Left renal cortex interstitium (tissue), 4 donors: ENCODE measurements at regions not wholly inside any gene's neighbourhood (a gene's known extent, or its start where the extent isn't known, plus 50 kb on each side); places are given as distances from the start of the nearest gene placed in this dataset.

Experiments
- DNase-seq, 4 donors: peaks; one replicate each; pipeline ENCODE4 v3.0.0-alpha.2; 2013; ENCODE audit warnings: low read depth in 4 of 4, low spot score in 2 of 4, missing footprints in 1 of 4

GRCh38 chr18:34159691-34160185, 65.0 kb downstream of the NOL4 start:
- no peak for DNase-seq

- peak; percentile 17 to 56 (median 32) for DNase-seq
Measured at GRCh38 chr18:34158881-34159690, 65.6 kb downstream of the NOL4 start.

DNA sequence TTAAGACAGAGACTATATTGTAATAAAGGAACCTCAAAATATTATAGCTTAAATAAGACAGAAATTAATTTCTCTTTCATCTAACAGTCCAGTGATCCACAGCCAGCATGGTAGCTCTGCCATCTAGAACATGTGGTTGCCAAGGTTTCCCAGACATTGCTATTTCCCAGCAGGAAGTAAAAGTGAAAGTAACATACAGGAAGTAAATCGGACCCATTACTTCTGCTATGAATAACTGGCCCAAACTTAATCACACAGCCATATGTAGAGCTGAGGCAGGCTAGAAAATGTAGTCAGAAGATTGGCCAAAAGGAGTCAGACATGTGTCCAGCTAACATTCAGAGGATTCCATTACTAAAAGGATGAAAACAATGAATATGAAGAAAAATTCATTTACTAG, 71.0 kb downstream of the NOL4 start:
- no peak for DNase-seq

GRCh38 chr18:34131006-34131405, 93.7 kb downstream of the NOL4 start:
- DNase-seq: no peak

DNA sequence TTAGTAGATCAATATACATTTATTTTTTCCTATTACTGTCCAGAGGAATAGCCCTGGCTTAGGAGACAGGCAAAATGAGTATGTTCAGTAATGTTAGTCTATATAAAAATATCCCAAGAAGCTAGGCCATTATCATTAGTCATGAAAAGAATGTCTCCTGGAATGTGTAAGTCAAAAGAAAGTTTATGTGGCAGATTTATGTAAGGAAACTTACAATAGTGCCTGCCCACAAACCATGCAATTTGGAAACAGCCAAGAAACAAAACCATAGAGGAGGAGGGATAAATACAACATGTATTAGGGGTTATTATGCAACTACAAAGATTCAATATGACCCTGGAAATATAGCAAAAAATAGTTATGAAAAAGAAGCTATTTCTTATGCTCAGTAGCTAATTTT, 96.3 kb downstream of the NOL4 start:
- no peak for DNase-seq

GRCh38 chr18:34126121-34126520, 98.6 kb downstream of the NOL4 start:
- no peak for DNase-seq

- DNase-seq: peak in 1 of 4 donors; percentile 28
Measured at GRCh38 chr18:34122724-34123334, 101.9 kb downstream of the NOL4 start.

- peak in 1 of 4 donors; percentile 24 for DNase-seq
Measured at GRCh38 chr18:34121200-34121721, 103.5 kb downstream of the NOL4 start.

DNA sequence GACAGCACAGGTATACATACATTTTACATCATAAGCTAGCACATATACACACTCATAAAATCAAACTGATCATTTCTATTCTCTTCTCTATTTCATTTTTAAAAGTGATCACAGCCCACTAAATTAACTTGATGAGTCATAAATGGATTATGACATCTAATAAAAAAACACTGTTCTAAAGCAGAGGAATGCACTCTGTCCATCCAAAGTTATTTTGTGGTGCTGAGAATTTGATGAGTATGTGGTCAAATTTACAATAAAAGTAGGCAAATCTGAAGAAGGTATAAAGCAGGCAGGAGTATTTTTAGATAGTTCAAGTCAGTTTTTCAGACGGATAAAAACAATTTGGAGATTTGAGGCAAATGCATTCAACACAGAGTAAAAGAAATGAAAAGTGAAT, 104.4 kb downstream of the NOL4 start:
- no peak for DNase-seq

- DNase-seq: no peak
Measured at GRCh38 chr18:34117319-34117718, 107.4 kb downstream of the NOL4 start.

DNA sequence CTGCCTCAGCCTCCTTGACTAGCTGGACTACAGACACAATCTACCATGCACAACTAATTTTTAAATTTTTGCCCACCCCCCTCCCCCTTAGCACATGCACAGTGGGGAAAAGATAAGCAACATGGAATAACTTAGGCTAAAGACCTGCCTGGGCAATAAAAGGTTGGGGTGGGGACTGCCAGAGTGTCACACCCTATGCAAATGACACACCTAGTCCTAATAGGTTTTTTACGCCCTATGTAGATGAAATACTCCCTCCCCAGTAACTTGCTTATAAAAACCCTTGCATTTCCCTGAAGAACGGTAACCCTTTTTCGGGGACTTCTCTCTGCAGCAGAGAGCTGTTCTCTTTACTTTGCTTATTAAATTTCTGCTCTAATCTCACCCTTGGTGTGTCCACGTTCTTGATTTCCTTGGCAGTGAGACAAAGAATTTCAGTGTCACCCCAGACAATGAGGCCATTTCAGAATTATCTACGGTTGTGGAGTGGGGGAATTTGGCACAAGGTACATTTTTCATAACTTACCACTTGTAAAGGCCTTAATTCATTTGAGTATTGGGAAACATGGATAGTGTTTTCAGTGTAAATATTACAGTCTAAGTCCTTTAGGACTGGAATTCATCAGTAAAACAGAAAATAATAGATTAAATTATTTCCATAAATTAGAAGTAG, 109.2 kb downstream of the NOL4 start:
- no peak for DNase-seq

- DNase-seq: no peak
Measured at GRCh38 chr18:34114996-34115395, 109.7 kb downstream of the NOL4 start.

DNA sequence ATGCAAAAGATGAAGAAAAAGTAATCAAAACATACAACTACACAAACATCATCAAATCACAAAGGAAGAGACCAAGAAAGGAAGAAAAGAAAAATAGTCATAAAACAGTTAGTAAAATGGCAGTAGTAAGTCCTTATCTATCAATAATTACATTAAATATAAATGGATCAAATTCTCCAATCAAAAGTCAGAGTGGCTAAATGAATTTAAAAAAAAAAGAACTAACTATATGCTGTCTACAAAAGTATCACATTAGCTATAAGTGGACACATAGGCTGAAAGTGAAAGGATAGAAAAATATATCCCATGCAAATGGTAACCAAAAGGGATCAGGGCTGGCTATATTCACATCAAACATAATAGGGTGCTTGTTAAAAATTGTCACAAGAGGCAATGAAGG, 116.5 kb downstream of the NOL4 start:
- no peak for DNase-seq

GRCh38 chr18:34098109-34098508, 126.6 kb downstream of the NOL4 start:
- DNase-seq: no peak

DNA sequence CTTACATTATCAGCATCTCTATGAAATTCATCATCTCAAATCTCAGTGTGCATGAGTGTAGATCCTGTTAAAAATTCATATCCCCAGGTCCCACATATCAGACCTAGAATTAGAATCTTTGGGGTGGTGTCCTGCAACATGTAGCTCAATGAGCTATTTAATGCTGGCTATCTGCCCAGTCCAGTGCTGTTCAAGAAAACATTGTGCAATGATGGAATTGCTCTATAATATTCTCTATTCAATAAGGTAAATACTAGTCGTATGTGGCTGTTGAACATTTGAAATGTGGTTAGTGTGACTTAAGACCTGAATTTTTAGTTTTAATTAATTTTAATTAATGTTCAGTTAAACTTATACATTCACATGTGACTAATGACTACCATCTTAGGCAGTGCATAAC, 127.4 kb downstream of the NOL4 start:
- DNase-seq: no peak

GRCh38 chr18:34094148-34094547, 130.6 kb downstream of the NOL4 start:
- no peak for DNase-seq

DNA sequence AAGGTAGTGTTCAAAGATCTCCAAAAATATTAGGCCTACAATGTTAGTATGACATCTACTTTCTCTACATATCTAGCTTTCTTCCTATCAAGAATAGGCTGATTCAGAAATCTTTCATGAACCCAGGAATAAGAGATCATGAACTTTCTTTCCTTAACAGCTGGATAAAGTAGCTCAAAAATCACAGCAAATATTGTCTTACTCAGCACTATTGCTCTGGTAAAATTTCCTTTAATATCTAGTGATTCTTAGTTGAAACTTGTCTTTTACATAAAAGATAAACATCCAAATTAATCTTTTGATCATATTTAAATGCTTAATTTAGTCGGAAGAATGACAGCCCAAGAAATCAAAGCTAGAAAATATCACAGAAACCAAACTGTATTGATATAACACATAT, 131.9 kb downstream of the NOL4 start:
- no peak for DNase-seq

- no peak for DNase-seq
Measured at GRCh38 chr18:34086370-34086769, 138.3 kb downstream of the NOL4 start.

GRCh38 chr18:34085140-34085739, 139.5 kb downstream of the NOL4 start:
- no peak for DNase-seq

DNA sequence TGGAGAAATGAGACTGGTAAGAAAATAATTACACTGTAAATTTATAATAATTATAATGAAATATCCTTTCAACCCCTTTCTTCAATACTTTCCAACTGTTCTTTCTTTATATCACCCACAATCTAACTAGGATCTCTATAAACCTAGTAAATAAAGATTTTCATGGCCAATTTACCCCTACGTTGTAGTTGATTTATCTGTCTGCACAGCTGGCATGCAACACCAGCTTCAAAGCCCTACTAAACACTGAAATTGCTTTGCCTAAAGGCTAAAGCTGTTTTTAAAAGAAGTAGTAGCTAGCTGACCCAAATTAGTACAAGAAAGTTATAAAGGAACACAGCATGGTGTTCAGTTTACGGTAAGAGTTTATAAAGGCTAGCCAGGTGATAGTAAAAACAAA, 140.1 kb downstream of the NOL4 start:
- DNase-seq: no peak
